ELR (cell line): ENCODE measurements at regions not wholly inside any gene's neighbourhood (a gene's known extent, or its start where the extent isn't known, plus 50 kb on each side); places are given as distances from the start of the nearest gene placed in this dataset.
"Not testable (repeated sequence)": the region's sequence is repeated elsewhere in the genome, so short reads cannot be mapped to it uniquely, and the experiment has no call there.

Experiments used
- DNase-seq: peaks from one replicate; pipeline ENCODE4 v3.0.0-alpha.2; 2015; ENCODE audit warnings: low read depth

DNA sequence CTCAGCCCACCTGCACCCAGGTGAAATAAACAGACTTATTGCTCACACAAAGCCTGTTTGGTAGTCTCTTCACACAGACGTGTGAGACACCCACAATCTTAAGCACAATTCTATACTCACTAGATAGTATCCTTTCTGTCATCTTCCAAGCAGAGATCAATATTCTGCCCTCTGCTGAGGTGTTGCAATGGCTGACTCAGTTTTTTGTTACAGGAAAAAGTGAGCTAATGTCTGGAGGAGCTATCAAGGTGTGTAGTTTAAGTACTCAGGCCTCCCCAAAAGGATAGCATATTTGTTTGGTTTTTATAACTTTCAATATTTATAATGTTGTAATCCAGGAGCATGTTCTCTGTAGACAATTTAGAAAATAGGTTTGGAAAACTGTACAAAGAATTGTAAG lies 775.2 kb upstream of the POU3F4 start:
- DNase-seq = no peak

- DNase-seq = no peak
Measured at GRCh38 chrX:82734140-82734539, 774.0 kb upstream of the POU3F4 start.

DNA sequence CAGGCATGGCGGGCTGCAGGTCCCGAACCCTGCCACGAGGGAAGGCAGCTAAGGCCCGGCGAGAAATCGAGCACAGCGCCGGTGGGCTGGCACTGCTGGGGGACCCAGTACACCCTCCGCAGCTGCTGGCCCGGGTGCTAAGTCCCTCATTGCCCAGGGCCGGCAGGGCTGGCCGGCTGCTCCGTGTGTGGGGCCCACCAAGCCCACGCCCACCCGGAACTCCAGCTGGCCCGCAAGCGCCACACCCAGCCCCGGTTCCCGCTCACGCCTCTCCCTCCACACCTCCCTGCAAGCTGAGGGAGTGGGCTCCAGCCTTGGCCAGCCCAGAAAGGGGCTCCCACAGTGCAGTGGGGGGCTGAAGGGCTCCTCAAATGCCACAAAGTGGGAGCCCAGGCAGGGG lies 769.8 kb upstream of the POU3F4 start:
- DNase-seq = not testable (repeated sequence)

GRCh38 chrX:82742351-82742750 lies 765.7 kb upstream of the POU3F4 start:
- no peak for DNase-seq

GRCh38 chrX:82745725-82746124 lies 762.4 kb upstream of the POU3F4 start:
- DNase-seq = not testable (repeated sequence)

- no peak for DNase-seq
Measured at GRCh38 chrX:82748906-82749505, 759.1 kb upstream of the POU3F4 start.

DNA sequence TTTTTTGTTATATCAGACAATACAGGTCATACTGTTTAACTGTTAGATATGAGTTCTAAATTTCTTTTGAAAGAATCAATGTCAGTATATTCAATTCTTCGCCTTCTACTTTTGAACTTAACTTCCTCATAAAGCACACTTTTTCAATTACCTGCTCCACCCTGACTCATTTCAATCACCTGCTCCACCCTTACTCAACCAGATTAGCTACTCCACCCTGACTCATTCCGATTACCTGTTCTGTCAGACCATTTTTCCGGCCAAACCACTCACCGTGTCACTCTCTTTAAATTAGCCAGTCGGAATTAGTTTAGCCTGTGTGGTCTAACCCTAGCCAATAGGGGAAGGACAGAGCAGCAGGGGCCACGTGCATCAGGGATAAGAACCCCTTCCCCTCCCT lies 751.8 kb upstream of the POU3F4 start:
- DNase-seq = no peak

GRCh38 chrX:82757614-82758013 lies 750.5 kb upstream of the POU3F4 start:
- no peak for DNase-seq

GRCh38 chrX:82764521-82764920 lies 743.6 kb upstream of the POU3F4 start:
- DNase-seq = no peak

DNA sequence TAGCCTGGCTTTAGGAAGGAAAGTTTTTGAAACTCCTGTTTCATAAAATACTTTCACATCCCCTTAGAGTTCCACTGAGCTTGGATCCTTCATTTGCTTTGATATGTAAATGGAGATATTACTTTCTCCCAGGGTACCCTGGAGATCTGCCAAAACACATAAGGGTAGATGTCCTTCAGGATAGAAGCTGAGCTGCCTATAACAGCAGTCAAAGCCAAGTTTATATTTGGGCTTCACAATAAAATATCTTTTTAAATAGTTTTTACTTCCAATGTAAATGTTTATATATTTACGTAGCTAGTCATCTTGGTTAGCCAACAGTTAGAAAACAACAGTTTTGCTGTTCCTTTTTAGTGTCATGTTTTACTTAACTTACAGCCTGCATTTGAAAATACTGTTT lies 742.3 kb upstream of the POU3F4 start:
- no peak for DNase-seq

DNA sequence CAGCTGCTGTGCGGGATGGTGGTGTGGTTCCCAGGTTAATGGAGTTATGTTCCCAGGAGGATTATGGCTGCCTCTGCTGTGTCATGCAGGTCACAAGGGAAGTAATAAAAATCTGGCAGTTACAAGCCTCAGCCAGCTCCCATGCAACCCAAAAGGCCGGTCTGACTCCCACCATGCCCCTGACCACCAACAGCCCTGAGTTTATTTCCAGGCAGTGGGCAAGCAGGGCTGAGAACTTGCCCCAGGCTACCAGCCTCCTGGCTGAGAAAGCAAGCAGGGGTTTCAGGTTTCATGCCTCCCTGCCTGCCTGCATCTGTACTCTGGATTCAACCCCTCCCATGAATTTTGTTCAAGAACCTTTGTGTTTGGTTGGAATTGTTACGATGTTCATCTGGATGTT lies 732.7 kb upstream of the POU3F4 start:
- no peak for DNase-seq

DNA sequence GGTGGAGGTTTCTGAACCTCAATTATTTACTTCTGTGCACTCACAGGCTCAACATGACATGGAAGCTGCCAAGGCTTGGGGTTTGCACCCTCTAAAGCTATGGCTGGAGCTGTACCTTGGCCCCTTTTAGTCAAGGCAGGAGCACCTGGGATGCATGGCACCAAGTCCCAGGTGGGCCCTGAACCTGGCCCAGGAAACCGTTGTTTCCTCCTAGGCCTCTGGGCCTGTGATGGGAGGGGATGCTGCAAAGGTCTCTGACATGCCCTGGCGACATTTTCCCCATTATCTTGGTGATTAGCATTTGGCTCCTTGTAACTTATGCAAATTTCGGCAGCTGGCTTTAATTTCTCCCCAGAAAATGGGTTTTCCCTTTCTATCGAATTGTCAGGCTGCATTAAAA lies 726.1 kb upstream of the POU3F4 start:
- DNase-seq = no peak

DNA sequence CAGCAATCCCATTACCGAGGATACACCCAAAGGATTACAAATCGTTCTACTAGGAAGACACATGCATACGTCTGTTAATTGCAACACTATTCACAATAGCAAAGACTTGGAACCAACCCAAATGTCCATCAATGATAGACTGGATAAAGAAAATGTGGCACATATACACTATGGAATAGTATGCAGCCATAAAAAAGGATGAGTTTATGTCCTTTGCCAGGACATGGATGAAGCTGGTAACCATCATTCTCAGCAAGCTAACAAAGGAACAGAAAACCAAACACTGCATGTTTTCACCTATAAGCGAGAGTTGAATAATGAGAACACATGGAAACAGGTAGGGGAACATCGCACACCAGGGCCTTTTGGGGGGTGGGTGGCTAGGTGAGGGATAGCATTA lies 695.2 kb upstream of the POU3F4 start:
- not testable (repeated sequence) for DNase-seq

GRCh38 chrX:82813671-82814078 lies 694.4 kb upstream of the POU3F4 start:
- peak; percentile 35 for DNase-seq

DNA sequence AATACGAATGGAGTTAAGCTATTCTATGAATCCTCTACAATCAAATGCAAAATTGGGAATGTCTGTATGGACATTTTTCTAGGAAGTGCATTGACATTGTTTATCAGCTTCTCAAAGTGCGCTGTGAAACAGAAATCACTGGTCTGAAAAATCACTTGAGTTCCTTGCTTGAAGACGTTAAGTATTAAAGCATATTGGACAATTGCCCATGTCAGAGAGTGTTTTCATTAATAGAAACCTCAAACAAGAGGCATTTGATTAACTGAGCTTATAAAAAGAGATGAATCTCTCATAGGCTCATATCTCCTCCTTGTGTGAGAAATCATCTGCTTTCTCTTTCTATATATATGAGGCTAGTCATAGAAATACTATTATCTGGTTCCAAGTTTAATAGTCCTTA lies 692.1 kb upstream of the POU3F4 start:
- DNase-seq = no peak

GRCh38 chrX:82816562-82816961 lies 691.5 kb upstream of the POU3F4 start:
- DNase-seq = no peak

- DNase-seq = no peak
Measured at GRCh38 chrX:82842286-82842685, 665.8 kb upstream of the POU3F4 start.

DNA sequence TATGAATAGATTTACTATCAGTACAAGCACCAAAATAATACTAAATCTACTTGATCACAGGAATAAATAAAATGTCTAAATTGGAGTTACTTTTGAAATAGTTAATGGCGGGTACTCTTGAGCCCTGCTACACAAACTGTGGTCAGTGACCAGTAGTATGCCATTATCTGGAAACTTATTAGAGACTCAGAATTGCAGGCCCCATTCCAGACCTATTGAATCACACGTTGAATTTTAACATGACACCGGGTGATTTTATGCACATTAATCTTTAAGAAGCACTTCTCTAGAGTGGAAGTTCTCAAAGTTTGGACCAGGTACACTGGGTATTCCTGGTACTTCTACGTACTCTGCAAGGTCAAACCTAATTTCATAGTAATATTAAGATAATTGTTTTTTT lies 660.0 kb upstream of the POU3F4 start:
- no peak for DNase-seq
